Keratinocyte (primary cell): ENCODE measurements at regions not wholly inside any gene's neighbourhood (a gene's known extent, or its start where the extent isn't known, plus 50 kb on each side); places are given as distances from the start of the nearest gene placed in this dataset.

Experiments
- DNase-seq: peaks from one replicate; pipeline ENCODE4 v3.0.0-alpha.2; 2011; ENCODE audit warnings: low read depth, missing footprints, low spot score
- FAIRE-seq: peaks from 2 replicates; lab custom pipeline; 2011; peaks lifted over from hg19 to GRCh38; lab: Jason Lieb, UNC
- H2AFZ ChIP-seq: 2 replicates; pipeline ENCODE4 v1.6.0; 2012; ENCODE audit warnings: low read length, control low read depth, inconsistent platforms; ENCODE audit not compliant: control insufficient read depth
- H3K27ac ChIP-seq: 2 replicates; pipeline ENCODE4 v1.5.1; 2011; ENCODE audit warnings: low read length; ENCODE audit not compliant: control insufficient read depth, insufficient read depth
- H3K27me3 ChIP-seq: 3 replicates; pipeline ENCODE4 v1.6.0; 2011; ENCODE audit warnings: low read length; ENCODE audit not compliant: control insufficient read depth, insufficient read depth; ENCODE audit errors: extremely low read depth
- H3K36me3 ChIP-seq, 2 experiments: 2 replicates in 1 of 2; 3 replicates in 1 of 2; pipeline ENCODE4 v1.5.1; 2011; ENCODE audit warnings: low read length in 2 of 2, mild to moderate bottlenecking in 1 of 2; ENCODE audit not compliant: control insufficient read depth in 2 of 2, insufficient read depth in 2 of 2; ENCODE audit errors: extremely low read depth in 1 of 2
- H3K4me1 ChIP-seq: 3 replicates; pipeline ENCODE4 v1.5.1; 2011; ENCODE audit warnings: low read length; ENCODE audit not compliant: control insufficient read depth, insufficient read depth; ENCODE audit errors: extremely low read depth
- H3K4me2 ChIP-seq: 3 replicates; pipeline ENCODE4 v1.6.0; 2011; ENCODE audit warnings: low read depth, low read length; ENCODE audit not compliant: control insufficient read depth, insufficient read depth; ENCODE audit errors: extremely low read depth
- H3K4me3 ChIP-seq, 3 experiments: fragments of 200-600 bp in 1 of 3; sonication (generic) in 1 of 3; 2 replicates in 2 of 3; 3 replicates in 1 of 3; pipeline ENCODE4 v1.5.1; 2011 to 2016; ENCODE audit warnings: low read length in 3 of 3, mild to moderate bottlenecking in 3 of 3, control low read depth in 2 of 3, inconsistent platforms in 1 of 3, low read depth in 1 of 3, mixed read lengths in 1 of 3, mixed run types in 1 of 3, moderate library complexity in 1 of 3; ENCODE audit not compliant: control insufficient read depth in 2 of 3, insufficient read depth in 2 of 3; ENCODE audit errors: extremely low read depth in 1 of 3
- H3K79me2 ChIP-seq: 2 replicates; pipeline ENCODE4 v1.6.0; 2012; ENCODE audit warnings: low read length; ENCODE audit not compliant: control insufficient read depth, insufficient read depth
- H3K9ac ChIP-seq: 3 replicates; pipeline ENCODE4 v1.6.0; 2011; ENCODE audit warnings: low read length; ENCODE audit not compliant: control insufficient read depth, insufficient read depth; ENCODE audit errors: extremely low read depth
- H3K9me1 ChIP-seq: 3 replicates; pipeline ENCODE4 v1.6.0; 2011; ENCODE audit warnings: low read length; ENCODE audit not compliant: control insufficient read depth, insufficient read depth; ENCODE audit errors: extremely low read depth
- H3K9me3 ChIP-seq: 2 replicates; pipeline ENCODE4 v1.5.1; 2012; ENCODE audit warnings: low read depth, low read length; ENCODE audit not compliant: control insufficient read depth
- H4K20me1 ChIP-seq: 3 replicates; pipeline ENCODE4 v1.6.0; 2011; ENCODE audit warnings: low read length; ENCODE audit not compliant: control insufficient read depth, insufficient read depth; ENCODE audit errors: extremely low read depth
- EZH2 ChIP-seq: IDR thresholded peaks from one replicate; pipeline ENCODE4 v1.6.1; 2012; ENCODE audit warnings: inconsistent platforms, mild to moderate bottlenecking, low read length, moderate library complexity
- dilution Hi-C: fragments of 300-500 bp; cut with MboI; formaldehyde crosslinking; loops from one replicate; pipeline ENCODE4 v1.7.0; 2020; ENCODE audit warnings: low sequenced_read_pairs; ENCODE audit not compliant: extremely low pct_ligation_motif_present
- TF ChIP-seq, protein P1 (sequence below), 3 experiments: IDR thresholded peaks in 1 of 3; conservative IDR thresholded peaks in 1 of 3; optimal IDR thresholded peaks in 1 of 3; 2 replicates in 2 of 3; 3 replicates in 1 of 3; pipeline versions ENCODE3 to v1.5.1; 2011; ENCODE audit warnings: low read length in 3 of 3, mild to moderate bottlenecking in 3 of 3, moderate library complexity in 2 of 3, control low read depth in 1 of 3, inconsistent platforms in 1 of 3; ENCODE audit not compliant: insufficient read depth in 2 of 3; ENCODE audit errors: extremely low read depth in 1 of 3

- Histone ChIP-seq H3K9ac (no peak overlapping the region), H3K27me3 (no peaks in the 10 kb centered on the region), H3K9me1 (no peaks in the 10 kb centered on the region), H3K4me3 (no peak overlapping the region), H3K79me2 (no peaks in the 10 kb centered on the region), H3K9me3 (peaks cover 18% of the 10 kb centered on the region), H3K27ac (no peak overlapping the region), H3K4me2 (no peak overlapping the region), H3K4me1 (no peaks in the 10 kb centered on the region), H3K36me3 (no peaks in the 10 kb centered on the region), H2AFZ (no peak overlapping the region), H4K20me1 (no peaks in the 10 kb centered on the region)
- DNase-seq (no peak), FAIRE-seq (no peak)
- TF ChIP-seq, protein P1, sequence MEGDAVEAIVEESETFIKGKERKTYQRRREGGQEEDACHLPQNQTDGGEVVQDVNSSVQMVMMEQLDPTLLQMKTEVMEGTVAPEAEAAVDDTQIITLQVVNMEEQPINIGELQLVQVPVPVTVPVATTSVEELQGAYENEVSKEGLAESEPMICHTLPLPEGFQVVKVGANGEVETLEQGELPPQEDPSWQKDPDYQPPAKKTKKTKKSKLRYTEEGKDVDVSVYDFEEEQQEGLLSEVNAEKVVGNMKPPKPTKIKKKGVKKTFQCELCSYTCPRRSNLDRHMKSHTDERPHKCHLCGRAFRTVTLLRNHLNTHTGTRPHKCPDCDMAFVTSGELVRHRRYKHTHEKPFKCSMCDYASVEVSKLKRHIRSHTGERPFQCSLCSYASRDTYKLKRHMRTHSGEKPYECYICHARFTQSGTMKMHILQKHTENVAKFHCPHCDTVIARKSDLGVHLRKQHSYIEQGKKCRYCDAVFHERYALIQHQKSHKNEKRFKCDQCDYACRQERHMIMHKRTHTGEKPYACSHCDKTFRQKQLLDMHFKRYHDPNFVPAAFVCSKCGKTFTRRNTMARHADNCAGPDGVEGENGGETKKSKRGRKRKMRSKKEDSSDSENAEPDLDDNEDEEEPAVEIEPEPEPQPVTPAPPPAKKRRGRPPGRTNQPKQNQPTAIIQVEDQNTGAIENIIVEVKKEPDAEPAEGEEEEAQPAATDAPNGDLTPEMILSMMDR (optimal IDR thresholded peaks at IDR 0.05 in 1 of 3, IDR thresholded peaks at IDR 0.05 in 1 of 3, conservative IDR thresholded peaks at IDR 0.05 in 1 of 3; ENCODE audit: extremely low read depth in 1 of 3, insufficient read depth in 2 of 3, low read length in 3 of 3): no peak
- TF ChIP-seq EZH2: no peak
- dilution Hi-C loops: no loop called here
Measured at GRCh38 chr22:48667289-48667688, 1160.4 kb downstream of the BRD1 start.

DNA sequence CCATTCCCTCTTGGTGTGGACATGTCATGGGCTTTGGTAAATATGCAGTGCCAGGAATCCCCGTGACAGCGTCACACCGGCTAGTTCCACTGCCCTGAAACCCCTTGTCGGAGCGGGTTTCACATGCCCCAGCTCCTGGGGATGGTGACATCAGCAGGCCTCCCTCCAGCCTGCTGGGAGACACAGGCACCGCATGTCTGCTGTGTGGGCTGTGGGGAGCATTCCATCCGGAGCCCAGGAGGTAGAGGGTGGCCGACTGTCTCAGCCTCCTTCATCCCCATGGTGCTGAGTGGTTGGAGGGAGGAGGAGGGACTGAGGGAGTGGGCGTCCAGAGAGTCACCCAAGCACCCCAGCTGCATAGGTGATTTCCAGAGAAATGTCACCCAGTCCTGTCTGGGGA is 1161.1 kb downstream of the BRD1 start:
- no peak overlapping the region for H3K9ac ChIP-seq
- H3K79me2 ChIP-seq: no peaks in the 10 kb centered on the region
- dilution Hi-C loops: no loop called here
- H3K36me3 ChIP-seq: no peaks in the 10 kb centered on the region
- no peak overlapping the region for H3K4me3 ChIP-seq
- no peaks in the 10 kb centered on the region for H3K4me1 ChIP-seq
- TF ChIP-seq EZH2: no peak
- TF ChIP-seq, protein P1 (optimal IDR thresholded peaks at IDR 0.05 in 1 of 3, IDR thresholded peaks at IDR 0.05 in 1 of 3, conservative IDR thresholded peaks at IDR 0.05 in 1 of 3; ENCODE audit: extremely low read depth in 1 of 3, insufficient read depth in 2 of 3, low read length in 3 of 3): no peak
- no peak overlapping the region for H3K4me2 ChIP-seq
- H3K9me3 ChIP-seq: peaks cover 21% of the 10 kb centered on the region
- DNase-seq (no peak), FAIRE-seq (no peak)
- H4K20me1 ChIP-seq: no peaks in the 10 kb centered on the region
- H3K27ac ChIP-seq: no peak overlapping the region
- H3K27me3 ChIP-seq: no peaks in the 10 kb centered on the region
- no peak overlapping the region for H2AFZ ChIP-seq
- H3K9me1 ChIP-seq: no peaks in the 10 kb centered on the region
